Muscle of arm (tissue), 1 donor: ENCODE measurements at regions not wholly inside any gene's neighbourhood (a gene's known extent, or its start where the extent isn't known, plus 50 kb on each side); places are given as distances from the start of the nearest gene placed in this dataset.

Experiments
- DNase-seq: peaks from one replicate; pipeline ENCODE4 v3.0.0-alpha.2; 2013

GRCh38 chr5:104751969-104752368 lies 1189.4 kb upstream of the NUDT12 start:
- DNase-seq = no peak

- no peak for DNase-seq
These were observed 1177.3 kb upstream of the NUDT12 start for GRCh38 chr5:104739905-104740304.

GRCh38 chr5:104739503-104739902 lies 1176.9 kb upstream of the NUDT12 start:
- DNase-seq = no peak

- no peak for DNase-seq
These were observed 1173.5 kb upstream of the NUDT12 start for GRCh38 chr5:104736073-104736472.

- DNase-seq = no peak
These were observed 1171.5 kb upstream of the NUDT12 start for GRCh38 chr5:104734046-104734445.

GRCh38 chr5:104733063-104733669 lies 1170.6 kb upstream of the NUDT12 start:
- no peak for DNase-seq

GRCh38 chr5:104731331-104731730 lies 1168.7 kb upstream of the NUDT12 start:
- no peak for DNase-seq

GRCh38 chr5:104708027-104708426 lies 1145.4 kb upstream of the NUDT12 start:
- no peak for DNase-seq

GRCh38 chr5:104706600-104706999 lies 1144.0 kb upstream of the NUDT12 start:
- no peak for DNase-seq

- no peak for DNase-seq
These were observed 1139.6 kb upstream of the NUDT12 start for GRCh38 chr5:104702212-104702611.

GRCh38 chr5:104699438-104699837 lies 1136.8 kb upstream of the NUDT12 start:
- no peak for DNase-seq

GRCh38 chr5:104661256-104661655 lies 1098.7 kb upstream of the NUDT12 start:
- no peak for DNase-seq

GRCh38 chr5:104659497-104659896 lies 1096.9 kb upstream of the NUDT12 start:
- DNase-seq = no peak

GRCh38 chr5:104652271-104652861 lies 1089.8 kb upstream of the NUDT12 start:
- DNase-seq = no peak

- DNase-seq = no peak
These were observed 1087.9 kb upstream of the NUDT12 start for GRCh38 chr5:104650313-104651055.

- DNase-seq = no peak
These were observed 1083.8 kb upstream of the NUDT12 start for GRCh38 chr5:104646416-104646815.

- DNase-seq = no peak
These were observed 1080.7 kb upstream of the NUDT12 start for GRCh38 chr5:104643320-104643719.

- no peak for DNase-seq
These were observed 1072.6 kb upstream of the NUDT12 start for GRCh38 chr5:104635227-104635626.

GRCh38 chr5:104628911-104629310 lies 1066.3 kb upstream of the NUDT12 start:
- DNase-seq = no peak

- DNase-seq = no peak
These were observed 1063.5 kb upstream of the NUDT12 start for GRCh38 chr5:104626122-104626521.

GRCh38 chr5:104612005-104612404 lies 1049.4 kb upstream of the NUDT12 start:
- no peak for DNase-seq

- DNase-seq = no peak
These were observed 1048.7 kb upstream of the NUDT12 start for GRCh38 chr5:104611135-104611767.
